Adrenal gland (tissue), 5 donors: ENCODE measurements at regions not wholly inside any gene's neighbourhood (a gene's known extent, or its start where the extent isn't known, plus 50 kb on each side); places are given as distances from the start of the nearest gene placed in this dataset.

ENCODE experiments used
- CTCF ChIP-seq, 6 experiments: fragments of 450-650 bp in 4 of 6; fragments of 200-600 bp in 2 of 6; sonication (generic) in 1 of 6; IDR thresholded peaks; 1 replicate in 5 of 6; 2 replicates in 1 of 6; pipeline versions ENCODE4 v1.5.1 to v1.8.0; 2016 to 2021; ENCODE audit warnings: antibody characterized with exemption in 6 of 6, mild to moderate bottlenecking in 2 of 6, moderate library complexity in 1 of 6
- POLR2A ChIP-seq, 2 donors: fragments of 450-650 bp; IDR thresholded peaks; one replicate each; pipeline ENCODE4 v1.6.1; 2017; ENCODE audit warnings: antibody characterized with exemption in 2 of 2, mild to moderate bottlenecking in 2 of 2, moderate library complexity in 1 of 2
- donor health status: DM: no; HTN: no; CAD: no.

GRCh38 chr10:4319870-4320367 is 506.1 kb upstream of the AKR1E2 start:
- TF ChIP-seq CTCF (IDR thresholded peaks at IDR 0.05) (no peak), POLR2A (IDR thresholded peaks at IDR 0.05) (no peak)
